K562 (cell line): ENCODE measurements at regions not wholly inside any gene's neighbourhood (a gene's known extent, or its start where the extent isn't known, plus 50 kb on each side); places are given as distances from the start of the nearest gene placed in this dataset.

ENCODE experiments used
- MTA3 ChIP-seq: fragments of 450-650 bp; formaldehyde crosslinking; IDR thresholded peaks from 2 replicates; pipeline ENCODE4 v1.6.1; 2017; ENCODE audit warnings: mild to moderate bottlenecking, borderline replicate concordance
- POLR2AphosphoS2 ChIP-seq: IDR thresholded peaks from 2 replicates; pipeline ENCODE4 v1.6.1; 2012; ENCODE audit warnings: low read length, improper control_type of control experiment
- ZC3H4 ChIP-seq: sonication (generic); formaldehyde crosslinking; IDR thresholded peaks from 2 replicates; pipeline ENCODE4 v1.9.0; 2021; ENCODE audit warnings: missing genetic modification reagents, borderline replicate concordance
- TF ChIP-seq, protein P1 (sequence below), 3 experiments: IDR thresholded peaks in 2 of 3; conservative IDR thresholded peaks in 1 of 3; 2 replicates each; pipeline ENCODE4 v1.5.1; 2011 to 2012; ENCODE audit warnings: low read length in 3 of 3, mild to moderate bottlenecking in 3 of 3, control low read depth in 2 of 3, improper control_type of control experiment in 1 of 3, inconsistent platforms in 1 of 3, low read depth in 1 of 3, mixed read lengths in 1 of 3, moderate library complexity in 1 of 3; ENCODE audit not compliant: insufficient read depth in 2 of 3

DNA sequence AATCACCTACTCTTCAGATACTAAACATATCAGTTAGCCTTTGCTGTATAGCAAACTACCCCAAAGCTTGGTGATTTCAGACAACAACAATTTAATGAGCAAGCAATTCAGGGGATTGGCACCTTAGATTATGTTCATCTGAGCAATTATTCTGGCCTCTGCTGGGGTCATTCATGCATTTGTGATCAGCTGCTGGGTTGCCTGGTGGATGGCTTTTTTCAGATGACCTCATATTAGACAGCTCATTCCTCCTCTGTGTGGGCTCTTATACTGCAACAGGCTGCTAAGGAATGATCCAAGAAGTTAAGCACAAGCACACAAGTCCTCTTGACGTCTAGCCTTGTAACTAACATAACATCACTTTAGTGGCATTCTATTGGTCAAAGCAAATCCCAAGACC lies 153.0 kb upstream of the PPP1R2C start:
- TF ChIP-seq, protein P1, sequence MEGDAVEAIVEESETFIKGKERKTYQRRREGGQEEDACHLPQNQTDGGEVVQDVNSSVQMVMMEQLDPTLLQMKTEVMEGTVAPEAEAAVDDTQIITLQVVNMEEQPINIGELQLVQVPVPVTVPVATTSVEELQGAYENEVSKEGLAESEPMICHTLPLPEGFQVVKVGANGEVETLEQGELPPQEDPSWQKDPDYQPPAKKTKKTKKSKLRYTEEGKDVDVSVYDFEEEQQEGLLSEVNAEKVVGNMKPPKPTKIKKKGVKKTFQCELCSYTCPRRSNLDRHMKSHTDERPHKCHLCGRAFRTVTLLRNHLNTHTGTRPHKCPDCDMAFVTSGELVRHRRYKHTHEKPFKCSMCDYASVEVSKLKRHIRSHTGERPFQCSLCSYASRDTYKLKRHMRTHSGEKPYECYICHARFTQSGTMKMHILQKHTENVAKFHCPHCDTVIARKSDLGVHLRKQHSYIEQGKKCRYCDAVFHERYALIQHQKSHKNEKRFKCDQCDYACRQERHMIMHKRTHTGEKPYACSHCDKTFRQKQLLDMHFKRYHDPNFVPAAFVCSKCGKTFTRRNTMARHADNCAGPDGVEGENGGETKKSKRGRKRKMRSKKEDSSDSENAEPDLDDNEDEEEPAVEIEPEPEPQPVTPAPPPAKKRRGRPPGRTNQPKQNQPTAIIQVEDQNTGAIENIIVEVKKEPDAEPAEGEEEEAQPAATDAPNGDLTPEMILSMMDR (IDR thresholded peaks at IDR 0.05 in 2 of 3, conservative IDR thresholded peaks at IDR 0.05 in 1 of 3; ENCODE audit: insufficient read depth in 2 of 3, low read depth in 1 of 3, low read length in 3 of 3), result no peak
- TF ChIP-seq POLR2AphosphoS2 (no peak), MTA3 (no peak), ZC3H4 (CRISPR knock-in tag) (no peak)
